ENCODE measurements at regions not wholly inside any gene's neighbourhood (a gene's known extent, or its start where the extent isn't known, plus 50 kb on each side); places are given as distances from the start of the nearest gene placed in this dataset.

GRCh38 chr11:19615341-19616183 lies 97.1 kb upstream of the NAV2 start:
- no peak for TF ChIP-seq EZH2 (IDR thresholded peaks at IDR 0.05; ENCODE audit: borderline replicate concordance, low read depth, low read length, poor library complexity, severe bottlenecking)
- TF ChIP-seq CTCF (conservative IDR thresholded peaks at IDR 0.05; ENCODE audit: low read depth, low read length): no peak

Data from A673 (cell line).